HG03135 (cell line): ENCODE measurements at regions not wholly inside any gene's neighbourhood (a gene's known extent, or its start where the extent isn't known, plus 50 kb on each side); places are given as distances from the start of the nearest gene placed in this dataset.
"Not testable (repeated sequence)": the region's sequence is repeated elsewhere in the genome, so short reads cannot be mapped to it uniquely, and the experiment has no call there.

ENCODE experiments used
- ATAC-seq: cut with Tn5 transposase; IDR thresholded peaks from one replicate; pipeline ENCODE4 v1.9.1; 2021; ENCODE audit warnings: mild to moderate bottlenecking, moderate library complexity; ENCODE audit not compliant: unreplicated experiment

- ATAC-seq: no peak
Measured at GRCh38 chr5:18197734-18198133, 563.5 kb downstream of the TAF11L14 start.

- ATAC-seq: no peak
Measured at GRCh38 chr5:18202164-18202563, 567.9 kb downstream of the TAF11L14 start.

- ATAC-seq: no peak
Measured at GRCh38 chr5:18203296-18203695, 569.0 kb downstream of the TAF11L14 start.

DNA sequence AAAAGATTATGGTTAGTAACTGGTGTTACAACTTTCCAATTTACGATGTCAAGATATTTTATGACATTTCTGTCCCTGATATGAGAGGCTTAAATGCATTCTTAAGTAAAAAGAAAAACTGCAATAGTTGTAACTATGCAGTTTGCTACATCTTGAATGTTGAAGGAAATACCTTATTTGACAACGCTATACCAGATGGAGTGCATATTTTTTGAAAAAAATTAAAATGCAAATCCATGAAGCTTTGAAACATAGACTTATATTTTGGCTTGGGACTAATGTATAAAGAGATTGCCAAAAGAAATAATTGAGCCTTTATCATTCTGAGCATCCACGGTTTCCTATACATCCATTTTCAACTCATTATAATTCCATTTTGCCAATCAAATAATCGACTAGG lies 579.4 kb downstream of the TAF11L14 start:
- no peak for ATAC-seq

DNA sequence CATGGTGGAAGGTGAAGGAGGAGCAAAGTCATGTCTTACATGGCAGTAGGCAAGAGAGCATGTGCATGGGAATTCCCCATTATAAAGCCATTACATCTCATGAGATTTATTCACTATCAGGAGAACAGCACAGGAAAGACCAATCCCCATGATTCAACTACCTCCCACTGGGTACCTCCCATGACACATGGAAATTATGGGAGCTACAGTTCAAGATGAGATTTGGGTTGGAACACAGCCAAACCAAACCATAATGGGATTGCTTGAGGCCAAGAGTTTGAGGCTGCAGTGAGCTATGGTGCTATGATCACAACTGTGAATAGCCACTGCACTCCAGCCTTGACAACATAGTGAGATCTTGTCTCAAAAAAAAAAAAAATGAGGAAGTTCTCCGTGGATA lies 581.8 kb downstream of the TAF11L14 start:
- no peak for ATAC-seq

GRCh38 chr5:18216729-18217128 lies 582.5 kb downstream of the TAF11L14 start:
- no peak for ATAC-seq

DNA sequence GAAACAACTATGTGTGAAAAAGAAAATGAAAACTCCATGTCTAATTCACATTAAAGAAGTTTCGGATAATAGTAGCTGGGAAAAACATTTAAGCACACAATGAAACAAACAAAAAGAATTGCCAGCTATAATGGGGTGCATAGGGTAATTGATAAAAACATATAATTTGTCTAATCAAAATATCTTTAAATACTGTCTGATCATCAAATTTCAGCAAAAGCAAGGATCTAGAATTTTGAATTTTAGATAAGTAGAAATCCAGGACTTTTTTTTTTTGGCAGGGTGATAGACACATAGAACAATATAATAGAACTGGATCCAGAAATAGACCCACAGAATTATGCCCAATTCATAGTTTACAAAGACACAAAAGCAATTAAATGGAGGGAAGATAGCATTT lies 585.0 kb downstream of the TAF11L14 start:
- ATAC-seq: no peak

DNA sequence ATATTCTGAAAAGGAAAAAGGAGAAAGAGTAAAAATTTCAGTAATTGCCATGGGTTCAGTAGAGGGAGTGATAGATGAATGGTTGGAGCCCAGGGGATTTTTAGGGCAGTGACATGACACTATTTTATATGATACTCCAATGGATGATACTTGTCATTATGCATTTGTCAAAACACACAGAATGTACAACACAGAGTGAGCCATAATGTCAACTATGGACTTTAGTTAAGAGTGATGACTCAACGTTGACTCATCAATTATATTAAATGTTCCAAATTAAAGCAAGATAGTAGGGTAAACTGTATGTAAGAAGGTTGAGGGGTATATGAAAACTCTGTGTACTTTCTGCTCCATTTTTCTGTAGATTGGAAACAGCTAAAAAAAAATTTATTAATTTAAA lies 586.4 kb downstream of the TAF11L14 start:
- no peak for ATAC-seq

- ATAC-seq: no peak
Measured at GRCh38 chr5:18236386-18236785, 602.1 kb downstream of the TAF11L14 start.

- no peak for ATAC-seq
Measured at GRCh38 chr5:18238321-18238720, 604.1 kb downstream of the TAF11L14 start.

DNA sequence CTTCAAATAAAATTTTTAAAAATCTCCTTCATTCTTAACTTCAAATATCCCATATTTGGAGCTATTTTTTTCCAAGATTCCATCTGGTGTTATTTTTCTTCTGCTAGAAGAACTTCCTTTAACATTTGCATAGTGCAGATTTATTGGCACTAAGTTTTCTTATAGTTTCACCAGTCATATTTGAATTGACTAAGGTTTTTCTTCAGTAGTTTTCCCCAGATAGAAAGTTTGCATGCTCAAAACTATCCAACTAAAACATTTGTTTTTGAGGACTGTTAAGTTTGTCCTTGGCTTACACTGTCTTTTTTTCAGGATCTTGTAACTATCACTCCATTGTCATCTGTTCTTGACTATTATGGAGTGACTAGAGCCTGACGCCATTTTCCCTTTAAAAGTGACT lies 606.7 kb downstream of the TAF11L14 start:
- no peak for ATAC-seq

DNA sequence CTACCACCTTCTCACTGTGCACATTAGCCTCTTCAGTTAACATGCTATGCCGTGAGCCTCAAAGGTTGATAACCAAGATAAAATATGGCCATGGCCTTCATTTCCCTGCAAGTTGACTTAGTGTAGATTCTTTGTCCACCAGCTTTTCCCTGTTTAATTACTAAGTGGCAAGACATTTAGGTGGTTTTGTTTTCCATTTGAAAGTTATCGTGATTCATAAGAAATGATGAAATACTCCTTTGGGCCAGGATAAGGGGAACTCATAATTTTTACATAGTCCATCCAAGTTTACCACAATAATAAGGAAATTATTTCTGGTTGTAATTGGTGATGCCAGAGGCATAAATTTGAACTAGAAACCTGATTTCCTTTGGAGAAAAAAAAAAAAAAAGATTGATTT lies 609.6 kb downstream of the TAF11L14 start:
- no peak for ATAC-seq

GRCh38 chr5:18244309-18244708 lies 610.0 kb downstream of the TAF11L14 start:
- no peak for ATAC-seq

DNA sequence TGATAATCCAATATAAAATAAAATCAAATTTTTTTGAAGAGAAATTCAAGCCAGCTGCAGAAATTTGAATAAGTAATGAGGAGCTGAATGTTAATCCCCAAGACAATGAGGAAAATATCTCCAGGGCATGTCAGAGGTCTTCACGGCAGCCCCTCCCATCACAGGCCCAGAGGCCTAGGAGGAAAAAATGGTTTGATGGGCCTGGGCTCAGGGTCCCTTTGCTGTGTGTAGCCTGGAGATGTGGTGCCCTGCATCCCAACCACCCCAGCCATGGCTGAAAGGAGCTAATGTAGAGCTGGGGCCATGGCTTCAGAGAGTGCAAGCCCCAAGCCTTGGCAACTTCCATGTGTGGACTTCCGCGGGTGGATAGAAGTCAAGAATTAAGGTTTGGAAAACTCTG lies 618.3 kb downstream of the TAF11L14 start:
- ATAC-seq: no peak

DNA sequence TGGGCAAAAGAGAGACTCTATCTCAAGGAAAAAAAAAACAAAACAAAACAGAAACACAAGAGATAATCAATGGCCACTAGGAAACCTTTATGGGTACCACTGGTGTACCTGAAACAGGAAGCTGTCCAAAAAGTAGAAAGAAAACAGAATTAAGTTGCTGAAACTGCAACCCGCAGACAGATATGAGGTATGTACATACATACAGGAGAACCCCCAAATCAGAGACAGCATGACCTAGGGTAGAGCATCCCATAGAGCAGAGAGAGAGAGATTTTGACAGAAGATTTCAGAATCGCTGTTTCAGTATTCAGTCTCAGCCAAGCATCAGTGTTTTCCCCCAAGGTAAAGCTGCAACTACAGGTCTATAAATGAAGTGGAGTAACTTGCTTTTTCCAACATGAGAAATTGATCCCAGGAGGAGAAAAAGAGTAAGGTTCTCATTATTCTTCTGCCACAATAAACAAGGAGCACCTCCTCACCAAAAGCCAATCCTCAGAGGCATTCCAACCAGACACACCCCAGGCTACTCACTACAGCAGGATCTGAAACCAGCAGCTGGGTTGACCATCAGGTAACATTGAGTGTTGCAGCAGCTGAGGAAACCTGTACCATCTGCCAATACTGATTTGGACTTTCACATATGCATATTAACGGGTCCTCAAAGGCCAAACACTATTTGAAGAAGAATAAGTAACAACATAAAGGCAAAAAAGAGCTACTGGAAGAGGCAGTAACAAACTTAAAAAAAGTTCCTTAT lies 630.0 kb downstream of the TAF11L14 start:
- no peak for ATAC-seq

DNA sequence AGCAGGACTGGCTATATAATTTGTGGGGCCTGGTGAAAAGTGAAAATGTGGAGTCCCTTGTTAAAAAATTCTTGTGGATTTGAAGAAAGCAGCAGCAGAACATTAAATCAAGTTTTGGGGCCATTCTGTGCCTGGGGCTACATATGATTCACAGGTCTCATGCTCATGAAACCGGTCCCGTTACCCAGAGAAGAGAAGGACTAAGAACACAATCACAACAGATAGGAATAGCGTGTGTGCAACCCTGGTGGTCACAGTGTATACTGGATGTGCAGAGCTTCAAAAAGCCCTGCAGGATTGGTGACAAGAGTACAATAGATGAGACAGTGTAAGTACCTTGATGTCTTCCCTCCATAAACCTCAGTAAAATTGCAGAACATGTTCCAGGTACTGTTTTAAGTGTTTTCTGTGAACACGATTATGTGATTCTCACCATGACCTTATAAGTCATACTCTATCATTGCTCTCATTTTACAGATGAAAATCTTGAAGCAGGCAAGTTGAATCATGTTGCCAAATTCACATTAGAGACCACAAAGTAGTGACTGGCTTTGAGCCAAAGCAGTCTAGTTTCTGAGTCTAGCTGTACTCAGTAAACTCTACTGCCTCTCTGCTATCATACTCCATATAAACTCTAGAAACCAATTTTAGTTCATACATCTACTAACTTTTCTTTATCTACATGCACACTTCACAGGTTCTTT lies 636.5 kb downstream of the TAF11L14 start:
- ATAC-seq: no peak

DNA sequence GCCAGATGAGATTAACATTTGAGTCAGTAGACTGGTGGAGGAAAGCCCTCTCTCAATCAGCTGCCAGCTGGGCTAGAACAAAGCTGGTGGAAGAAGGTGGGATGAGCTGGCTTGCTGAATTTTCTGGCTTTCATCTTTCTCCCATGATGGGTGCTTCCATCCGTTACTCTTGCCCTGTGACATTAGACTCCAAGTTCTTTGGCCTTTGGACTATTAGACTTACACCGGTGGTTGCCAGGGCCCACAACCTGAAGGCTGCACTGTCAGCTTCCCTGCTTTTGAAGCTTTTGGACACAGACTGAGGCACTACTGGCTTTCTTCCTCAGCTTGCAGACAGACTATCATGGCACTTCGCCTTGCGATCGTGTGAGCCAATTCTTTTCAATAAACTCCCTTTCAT lies 642.7 kb downstream of the TAF11L14 start:
- ATAC-seq: no peak

DNA sequence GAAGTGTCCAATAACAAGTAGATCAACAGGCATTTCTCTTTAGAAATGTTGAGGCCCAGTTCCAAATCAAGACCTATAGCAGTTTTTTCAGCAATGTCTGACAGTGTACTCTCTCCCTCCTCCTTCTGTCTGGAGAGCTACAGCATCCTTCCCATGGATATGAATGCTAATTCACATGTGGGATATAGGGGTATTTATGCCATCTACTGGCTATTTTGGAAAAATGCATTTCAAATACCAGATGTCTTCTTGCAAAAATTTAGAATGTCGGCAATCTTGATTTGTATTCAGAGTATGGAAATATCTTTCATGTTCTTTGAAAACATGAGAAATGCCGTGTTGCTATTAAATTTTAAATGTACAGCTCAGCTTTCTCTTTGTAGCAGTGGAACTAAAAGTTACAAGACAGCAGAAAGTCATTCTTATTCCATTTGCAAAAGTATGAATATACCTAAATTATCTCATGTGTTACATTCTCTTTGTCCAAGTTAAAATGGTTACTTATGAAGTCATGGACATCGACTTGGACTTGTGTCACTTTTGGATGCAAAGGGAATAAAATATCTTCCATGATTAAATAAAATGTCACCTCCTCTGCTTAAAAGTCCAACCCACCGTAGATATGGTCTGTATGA lies 647.8 kb downstream of the TAF11L14 start:
- no peak for ATAC-seq

GRCh38 chr5:18285257-18285656 lies 651.0 kb downstream of the TAF11L14 start:
- ATAC-seq: no peak

DNA sequence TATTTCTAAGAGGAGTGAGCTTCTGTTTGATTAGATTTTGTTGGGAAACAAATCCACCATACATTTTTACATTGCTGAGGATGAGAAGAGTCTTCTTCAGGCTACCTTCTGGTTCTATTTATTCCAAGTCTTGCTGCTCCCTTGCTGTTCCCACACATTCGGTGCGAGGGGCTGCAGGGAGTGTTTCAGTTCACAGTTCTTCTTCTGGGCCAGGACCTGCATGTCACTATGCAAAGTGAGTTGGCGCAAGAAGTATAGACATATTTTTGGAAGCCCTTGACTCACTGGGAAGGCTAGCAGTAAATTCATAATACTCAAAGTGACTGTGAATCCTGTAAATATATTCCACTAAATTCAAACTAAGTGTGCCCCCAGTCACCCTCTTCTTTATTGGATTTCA lies 657.9 kb downstream of the TAF11L14 start:
- ATAC-seq: no peak

DNA sequence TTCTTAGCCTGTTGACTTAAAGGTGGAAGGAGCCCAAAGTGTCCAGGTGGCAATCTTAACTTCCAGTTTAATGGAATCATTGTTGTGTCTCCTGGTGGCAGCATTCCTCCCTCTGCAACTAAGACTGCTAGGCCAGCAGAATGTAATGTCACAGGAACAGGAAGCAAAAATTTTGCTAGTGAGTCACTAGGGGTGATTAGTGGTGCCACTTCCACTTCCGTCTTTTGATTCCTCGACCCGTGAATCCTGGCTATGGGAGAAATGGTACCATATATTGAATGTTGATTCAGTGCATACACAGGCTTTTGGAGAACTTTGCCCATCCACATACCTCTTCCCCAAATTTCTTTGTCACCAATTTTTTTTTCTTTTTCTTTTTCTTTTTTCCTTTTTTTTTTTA lies 661.4 kb downstream of the TAF11L14 start:
- not testable (repeated sequence) for ATAC-seq

GRCh38 chr5:18299166-18299565 lies 664.9 kb downstream of the TAF11L14 start:
- ATAC-seq: no peak
